ENCODE measurements at regions not wholly inside any gene's neighbourhood (a gene's known extent, or its start where the extent isn't known, plus 50 kb on each side); places are given as distances from the start of the nearest gene placed in this dataset.

- TF ChIP-seq, protein P1, sequence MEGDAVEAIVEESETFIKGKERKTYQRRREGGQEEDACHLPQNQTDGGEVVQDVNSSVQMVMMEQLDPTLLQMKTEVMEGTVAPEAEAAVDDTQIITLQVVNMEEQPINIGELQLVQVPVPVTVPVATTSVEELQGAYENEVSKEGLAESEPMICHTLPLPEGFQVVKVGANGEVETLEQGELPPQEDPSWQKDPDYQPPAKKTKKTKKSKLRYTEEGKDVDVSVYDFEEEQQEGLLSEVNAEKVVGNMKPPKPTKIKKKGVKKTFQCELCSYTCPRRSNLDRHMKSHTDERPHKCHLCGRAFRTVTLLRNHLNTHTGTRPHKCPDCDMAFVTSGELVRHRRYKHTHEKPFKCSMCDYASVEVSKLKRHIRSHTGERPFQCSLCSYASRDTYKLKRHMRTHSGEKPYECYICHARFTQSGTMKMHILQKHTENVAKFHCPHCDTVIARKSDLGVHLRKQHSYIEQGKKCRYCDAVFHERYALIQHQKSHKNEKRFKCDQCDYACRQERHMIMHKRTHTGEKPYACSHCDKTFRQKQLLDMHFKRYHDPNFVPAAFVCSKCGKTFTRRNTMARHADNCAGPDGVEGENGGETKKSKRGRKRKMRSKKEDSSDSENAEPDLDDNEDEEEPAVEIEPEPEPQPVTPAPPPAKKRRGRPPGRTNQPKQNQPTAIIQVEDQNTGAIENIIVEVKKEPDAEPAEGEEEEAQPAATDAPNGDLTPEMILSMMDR (conservative IDR thresholded peaks at IDR 0.05; ENCODE audit: low read depth in 2 of 2), result no peak
- TF ChIP-seq REST (IDR thresholded peaks at IDR 0.05; ENCODE audit: unreplicated experiment), result no peak
These were observed 321.4 kb downstream of the CYP26B1 start for GRCh38 chr2:71826299-71826698.
